WI38 (cell line): ENCODE measurements at regions not wholly inside any gene's neighbourhood (a gene's known extent, or its start where the extent isn't known, plus 50 kb on each side); places are given as distances from the start of the nearest gene placed in this dataset.

Experiments used
- H3K4me3 ChIP-seq: 2 replicates; pipeline ENCODE4 v1.5.1; 2011; ENCODE audit warnings: low read depth, mild to moderate bottlenecking, control low read depth, low read length
- TF ChIP-seq, protein P1 (sequence below): IDR thresholded peaks from 2 replicates; pipeline ENCODE4 v1.5.1; 2012; ENCODE audit warnings: low read depth, mild to moderate bottlenecking, control low read depth, low read length

- H3K4me3 ChIP-seq, result no peak overlapping the region
- TF ChIP-seq, protein P1, sequence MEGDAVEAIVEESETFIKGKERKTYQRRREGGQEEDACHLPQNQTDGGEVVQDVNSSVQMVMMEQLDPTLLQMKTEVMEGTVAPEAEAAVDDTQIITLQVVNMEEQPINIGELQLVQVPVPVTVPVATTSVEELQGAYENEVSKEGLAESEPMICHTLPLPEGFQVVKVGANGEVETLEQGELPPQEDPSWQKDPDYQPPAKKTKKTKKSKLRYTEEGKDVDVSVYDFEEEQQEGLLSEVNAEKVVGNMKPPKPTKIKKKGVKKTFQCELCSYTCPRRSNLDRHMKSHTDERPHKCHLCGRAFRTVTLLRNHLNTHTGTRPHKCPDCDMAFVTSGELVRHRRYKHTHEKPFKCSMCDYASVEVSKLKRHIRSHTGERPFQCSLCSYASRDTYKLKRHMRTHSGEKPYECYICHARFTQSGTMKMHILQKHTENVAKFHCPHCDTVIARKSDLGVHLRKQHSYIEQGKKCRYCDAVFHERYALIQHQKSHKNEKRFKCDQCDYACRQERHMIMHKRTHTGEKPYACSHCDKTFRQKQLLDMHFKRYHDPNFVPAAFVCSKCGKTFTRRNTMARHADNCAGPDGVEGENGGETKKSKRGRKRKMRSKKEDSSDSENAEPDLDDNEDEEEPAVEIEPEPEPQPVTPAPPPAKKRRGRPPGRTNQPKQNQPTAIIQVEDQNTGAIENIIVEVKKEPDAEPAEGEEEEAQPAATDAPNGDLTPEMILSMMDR, result no peak
These were observed 806.1 kb downstream of the TENT5A start for GRCh38 chr6:80946402-80946801.

DNA sequence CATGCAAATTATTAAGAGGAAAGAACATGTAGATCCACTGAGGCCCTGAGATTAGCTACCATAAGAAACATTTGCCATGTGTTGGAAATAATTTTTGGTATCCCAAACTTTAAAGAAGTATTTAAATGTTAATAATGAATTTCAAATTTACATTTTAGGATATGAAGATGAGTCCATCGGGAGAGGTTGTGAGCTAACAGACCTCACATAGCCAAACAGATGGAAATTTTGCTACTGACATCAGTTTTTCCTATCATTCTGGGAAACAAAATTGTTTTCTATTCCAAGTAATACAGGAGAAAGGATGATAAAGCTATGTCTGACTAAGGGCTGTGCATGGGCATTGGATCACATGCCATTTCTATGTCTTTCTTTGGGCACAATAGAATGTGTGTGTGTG, 809.6 kb downstream of the TENT5A start:
- no peak overlapping the region for H3K4me3 ChIP-seq
- TF ChIP-seq, protein P1, result no peak

GRCh38 chr6:80940976-80941375, 811.5 kb downstream of the TENT5A start:
- TF ChIP-seq, protein P1, result no peak
- H3K4me3 ChIP-seq, result no peak overlapping the region

DNA sequence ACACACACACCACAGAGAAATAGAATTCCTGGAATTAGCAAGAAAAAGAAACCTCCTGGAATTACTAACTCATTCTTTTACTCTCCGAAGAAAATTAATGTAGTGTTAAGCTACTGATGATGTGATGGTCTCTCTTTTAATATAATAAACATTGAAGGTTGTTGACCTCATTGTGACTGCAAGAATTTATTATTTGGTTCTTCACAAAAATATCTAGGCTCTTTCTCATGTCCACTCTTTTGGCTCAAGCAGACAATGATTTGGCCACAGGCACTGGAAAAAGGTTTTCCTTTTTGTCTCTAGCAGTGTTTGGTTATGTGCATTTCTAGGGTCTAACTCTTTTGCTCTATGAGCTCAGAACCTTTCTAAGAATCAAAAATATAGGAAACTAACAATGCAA, 811.9 kb downstream of the TENT5A start:
- TF ChIP-seq, protein P1, result no peak
- H3K4me3 ChIP-seq, result no peak overlapping the region

- TF ChIP-seq, protein P1, result no peak
- no peak overlapping the region for H3K4me3 ChIP-seq
These were observed 812.6 kb downstream of the TENT5A start for GRCh38 chr6:80939898-80940297.

DNA sequence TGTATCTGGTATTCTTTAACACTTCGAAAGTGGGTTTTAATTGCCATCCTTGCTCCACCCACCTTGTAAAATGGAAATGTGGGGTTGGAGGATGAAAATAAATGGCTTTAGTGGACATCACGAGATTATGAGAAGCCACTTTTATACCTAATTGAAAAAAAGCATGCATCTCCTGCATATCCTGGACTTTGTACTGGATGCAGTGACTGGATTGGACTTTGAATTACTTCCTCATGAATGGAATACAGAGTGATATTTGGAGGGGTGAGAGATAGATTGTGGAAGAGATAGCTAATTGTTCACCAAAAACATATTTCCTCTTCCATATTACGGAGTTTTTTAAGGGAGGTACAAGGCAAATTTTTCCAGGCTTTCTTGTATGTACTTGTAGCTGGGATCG, 813.0 kb downstream of the TENT5A start:
- TF ChIP-seq, protein P1, result no peak

GRCh38 chr6:80938131-80938530, 814.4 kb downstream of the TENT5A start:
- no peak overlapping the region for H3K4me3 ChIP-seq
- TF ChIP-seq, protein P1, result no peak

More for the DNA sequence above, 813.0 kb downstream of the TENT5A start:
- no peak overlapping the region for H3K4me3 ChIP-seq
